GM18517 (cell line): ENCODE measurements at regions not wholly inside any gene's neighbourhood (a gene's known extent, or its start where the extent isn't known, plus 50 kb on each side); places are given as distances from the start of the nearest gene placed in this dataset.

Experiments
- ATAC-seq: cut with Tn5 transposase; IDR thresholded peaks from one replicate; pipeline ENCODE4 v1.9.1; 2021; ENCODE audit warnings: mild to moderate bottlenecking, moderate library complexity; ENCODE audit not compliant: unreplicated experiment

GRCh38 chr7:17212188-17212587, 86.3 kb upstream of the AHR start:
- no peak for ATAC-seq

GRCh38 chr7:17227766-17228490, 70.5 kb upstream of the AHR start:
- ATAC-seq = no peak

GRCh38 chr7:17229228-17229627, 69.2 kb upstream of the AHR start:
- ATAC-seq = no peak

- ATAC-seq = no peak
These were observed 68.2 kb upstream of the AHR start for GRCh38 chr7:17230099-17230807.

- no peak for ATAC-seq
These were observed 64.8 kb upstream of the AHR start for GRCh38 chr7:17233603-17234002.

GRCh38 chr7:17234030-17234397, 64.4 kb upstream of the AHR start:
- peak; percentile 39 for ATAC-seq

- ATAC-seq = peak; percentile 96
These were observed 63.9 kb upstream of the AHR start for GRCh38 chr7:17234398-17235031.

- ATAC-seq = no peak
These were observed 62.3 kb upstream of the AHR start for GRCh38 chr7:17236171-17236570.

GRCh38 chr7:17236603-17237002, 61.8 kb upstream of the AHR start:
- no peak for ATAC-seq

GRCh38 chr7:17239046-17239445, 59.4 kb upstream of the AHR start:
- no peak for ATAC-seq

- ATAC-seq = no peak
These were observed 58.5 kb upstream of the AHR start for GRCh38 chr7:17239683-17240521.

GRCh38 chr7:17242504-17242903, 55.9 kb upstream of the AHR start:
- no peak for ATAC-seq

GRCh38 chr7:17244786-17245185, 53.7 kb upstream of the AHR start:
- no peak for ATAC-seq

GRCh38 chr7:17247357-17247756, 51.1 kb upstream of the AHR start:
- no peak for ATAC-seq

- no peak for ATAC-seq
These were observed 49.9 kb upstream of the AHR start for GRCh38 chr7:17248527-17248926.
